ENCODE measurements at regions not wholly inside any gene's neighbourhood (a gene's known extent, or its start where the extent isn't known, plus 50 kb on each side); places are given as distances from the start of the nearest gene placed in this dataset.
A peak's percentile ranks its signal among the peaks of the same experiment; 100 is the strongest.

GRCh38 chr14:59009967-59010366 is 178.5 kb upstream of the DAAM1 start (continued):
- TF ChIP-seq DZIP1 (CRISPR knock-in tag; IDR thresholded peaks at IDR 0.05) (no peak), ZNF275 (CRISPR knock-in tag; IDR thresholded peaks at IDR 0.05; ENCODE audit: borderline replicate concordance) (no peak), SP4 (CRISPR knock-in tag; IDR thresholded peaks at IDR 0.05) (no peak), ZNF878 (CRISPR knock-in tag; IDR thresholded peaks at IDR 0.05) (no peak), FOSL2 (CRISPR knock-in tag; IDR thresholded peaks at IDR 0.05) (peak; percentile 77), CTCF (CRISPR knock-in tag; IDR thresholded peaks at IDR 0.05) (no peak; the same call in 1 of the 2 replicates), CREB1 (IDR thresholded peaks at IDR 0.05) (no peak), CREB1 (CRISPR knock-in tag; IDR thresholded peaks at IDR 0.05) (no peak), NONO (IDR thresholded peaks at IDR 0.05) (no peak), NONO (CRISPR knock-in tag; conservative IDR thresholded peaks at IDR 0.05) (peak; percentile 48; the same call in 1 of the 2 replicates), PHF20 (CRISPR knock-in tag; IDR thresholded peaks at IDR 0.05) (no peak), SMC3 (IDR thresholded peaks at IDR 0.05; ENCODE audit: low read length) (no peak), ZNF558 (CRISPR knock-in tag; IDR thresholded peaks at IDR 0.05; ENCODE audit: borderline replicate concordance) (no peak), SOX5 (CRISPR knock-in tag; IDR thresholded peaks at IDR 0.05; ENCODE audit: borderline replicate concordance) (peak; percentile 48; the same call in 1 of the 2 replicates), ZNF280D (CRISPR knock-in tag; IDR thresholded peaks at IDR 0.05) (no peak), NR3C1 (CRISPR knock-in tag; IDR thresholded peaks at IDR 0.05) (no peak)

Data from HepG2 (cell line).